LNCAP (cell line): ENCODE measurements at regions not wholly inside any gene's neighbourhood (a gene's known extent, or its start where the extent isn't known, plus 50 kb on each side); places are given as distances from the start of the nearest gene placed in this dataset.

ENCODE experiments used
- CTCF ChIP-seq: fragments of 450-650 bp; IDR thresholded peaks from 2 replicates; pipeline ENCODE4 v1.5.1; 2017; ENCODE audit warnings: mild to moderate bottlenecking

GRCh38 chr14:98952593-98953350, 319.2 kb downstream of the BCL11B start:
- no peak for TF ChIP-seq CTCF

GRCh38 chr14:98953551-98954348, 318.2 kb downstream of the BCL11B start:
- TF ChIP-seq CTCF: no peak

GRCh38 chr14:98954349-98955000, 317.5 kb downstream of the BCL11B start:
- TF ChIP-seq CTCF: no peak

- no peak for TF ChIP-seq CTCF
These were observed 316.8 kb downstream of the BCL11B start for GRCh38 chr14:98955036-98955740.

- TF ChIP-seq CTCF: no peak
These were observed 316.3 kb downstream of the BCL11B start for GRCh38 chr14:98955741-98956070.

- no peak for TF ChIP-seq CTCF
These were observed 315.8 kb downstream of the BCL11B start for GRCh38 chr14:98956181-98956580.

- no peak for TF ChIP-seq CTCF
These were observed 315.3 kb downstream of the BCL11B start for GRCh38 chr14:98956661-98957060.
